Fibroblast of pulmonary artery (primary cell): ENCODE measurements at regions not wholly inside any gene's neighbourhood (a gene's known extent, or its start where the extent isn't known, plus 50 kb on each side); places are given as distances from the start of the nearest gene placed in this dataset.

Experiments used
- DNase-seq: peaks from one replicate; pipeline ENCODE4 v3.0.0-alpha.2; 2010; ENCODE audit warnings: low read depth
- H3K4me3 ChIP-seq: replicated peaks from 2 replicates; pipeline ENCODE4 v1.5.1; 2011; ENCODE audit warnings: low read depth, mild to moderate bottlenecking, control low read depth, low read length, moderate library complexity
- TF ChIP-seq, protein P1 (sequence below): IDR thresholded peaks from 2 replicates; pipeline ENCODE4 v1.5.1; 2011; ENCODE audit warnings: mild to moderate bottlenecking, control low read depth, low read length, inconsistent platforms; ENCODE audit errors: missing control alignments

GRCh38 chr5:135163964-135164363, 129.9 kb upstream of the PITX1 start:
- TF ChIP-seq, protein P1, sequence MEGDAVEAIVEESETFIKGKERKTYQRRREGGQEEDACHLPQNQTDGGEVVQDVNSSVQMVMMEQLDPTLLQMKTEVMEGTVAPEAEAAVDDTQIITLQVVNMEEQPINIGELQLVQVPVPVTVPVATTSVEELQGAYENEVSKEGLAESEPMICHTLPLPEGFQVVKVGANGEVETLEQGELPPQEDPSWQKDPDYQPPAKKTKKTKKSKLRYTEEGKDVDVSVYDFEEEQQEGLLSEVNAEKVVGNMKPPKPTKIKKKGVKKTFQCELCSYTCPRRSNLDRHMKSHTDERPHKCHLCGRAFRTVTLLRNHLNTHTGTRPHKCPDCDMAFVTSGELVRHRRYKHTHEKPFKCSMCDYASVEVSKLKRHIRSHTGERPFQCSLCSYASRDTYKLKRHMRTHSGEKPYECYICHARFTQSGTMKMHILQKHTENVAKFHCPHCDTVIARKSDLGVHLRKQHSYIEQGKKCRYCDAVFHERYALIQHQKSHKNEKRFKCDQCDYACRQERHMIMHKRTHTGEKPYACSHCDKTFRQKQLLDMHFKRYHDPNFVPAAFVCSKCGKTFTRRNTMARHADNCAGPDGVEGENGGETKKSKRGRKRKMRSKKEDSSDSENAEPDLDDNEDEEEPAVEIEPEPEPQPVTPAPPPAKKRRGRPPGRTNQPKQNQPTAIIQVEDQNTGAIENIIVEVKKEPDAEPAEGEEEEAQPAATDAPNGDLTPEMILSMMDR, result no peak

DNA sequence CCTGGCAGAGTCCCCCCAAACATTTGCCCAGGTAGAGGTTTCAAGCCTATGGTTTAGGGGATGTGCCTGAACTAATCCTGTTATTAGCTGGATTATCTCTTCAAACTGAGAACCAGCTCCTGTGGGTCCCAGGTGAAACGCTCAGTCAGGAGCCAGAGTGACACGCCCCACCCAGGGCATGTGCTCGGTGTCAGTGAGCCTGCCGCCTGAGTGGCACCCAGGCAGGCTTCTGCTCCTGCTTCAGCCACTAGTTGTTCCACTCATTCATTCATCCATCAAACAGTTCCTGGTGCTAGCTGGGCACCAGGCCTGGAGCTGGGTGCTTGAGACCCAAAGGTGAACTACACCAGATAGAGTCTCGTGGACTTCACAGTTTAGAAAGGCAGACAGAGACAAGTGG, 129.4 kb upstream of the PITX1 start:
- H3K4me3 ChIP-seq, result no peak overlapping the region
- DNase-seq, result no peak
- TF ChIP-seq, protein P1, result no peak

More at GRCh38 chr5:135163964-135164363, 129.9 kb upstream of the PITX1 start:
- DNase-seq, result no peak
- no peak overlapping the region for H3K4me3 ChIP-seq

DNA sequence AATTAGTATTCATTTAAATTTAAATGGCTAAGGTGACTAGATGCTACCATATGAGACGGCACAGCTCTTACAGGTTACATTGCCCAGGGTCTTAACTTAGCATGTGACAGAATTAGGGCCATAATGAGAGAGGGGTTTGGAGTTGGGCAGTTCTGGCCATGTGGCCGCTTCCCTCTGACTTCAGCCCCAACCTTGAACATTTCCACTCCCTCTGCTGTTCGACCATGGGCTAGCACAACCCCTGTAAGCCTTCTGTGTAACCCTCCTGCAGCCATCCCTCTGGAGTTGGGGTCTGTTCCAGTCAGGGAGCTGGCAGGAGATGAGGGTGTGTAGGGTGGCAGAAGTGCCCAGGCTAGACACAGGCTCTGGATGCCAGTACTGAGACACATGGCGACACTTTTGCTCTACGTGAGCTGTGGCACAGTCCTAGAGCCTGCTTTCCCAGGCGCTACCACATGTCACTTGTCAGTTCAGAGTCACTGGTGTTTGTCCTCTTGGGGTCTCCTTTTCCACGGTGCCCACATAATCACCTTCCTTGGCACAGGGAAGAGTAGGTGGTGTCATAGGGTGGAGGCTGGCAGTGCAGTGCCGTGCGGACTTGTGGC, 128.7 kb upstream of the PITX1 start:
- no peak for DNase-seq
- TF ChIP-seq, protein P1, result no peak
- no peak overlapping the region for H3K4me3 ChIP-seq

DNA sequence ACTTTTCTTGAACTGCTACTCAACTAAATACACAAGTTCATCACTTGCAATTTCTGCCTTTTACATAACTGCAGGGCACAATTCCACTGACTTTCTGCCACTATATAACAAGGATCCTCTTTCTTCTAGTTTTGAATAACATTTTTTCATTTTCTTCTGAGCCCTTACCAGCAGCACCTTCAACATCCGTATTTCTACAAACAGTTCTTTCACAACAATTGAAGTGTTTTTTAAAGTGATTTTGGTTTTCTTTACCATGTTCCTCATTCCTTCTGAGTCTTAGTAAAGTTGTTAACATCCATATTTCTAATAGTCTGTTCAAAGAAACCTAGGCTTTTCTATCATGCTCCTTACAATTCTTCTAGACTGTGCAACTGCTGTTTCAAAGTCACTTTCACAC, 127.2 kb upstream of the PITX1 start:
- no peak overlapping the region for H3K4me3 ChIP-seq
- TF ChIP-seq, protein P1, result no peak
- DNase-seq, result no peak

GRCh38 chr5:135160036-135160675, 126.1 kb upstream of the PITX1 start:
- TF ChIP-seq, protein P1, result no peak
- no peak overlapping the region for H3K4me3 ChIP-seq
- DNase-seq, result no peak

DNA sequence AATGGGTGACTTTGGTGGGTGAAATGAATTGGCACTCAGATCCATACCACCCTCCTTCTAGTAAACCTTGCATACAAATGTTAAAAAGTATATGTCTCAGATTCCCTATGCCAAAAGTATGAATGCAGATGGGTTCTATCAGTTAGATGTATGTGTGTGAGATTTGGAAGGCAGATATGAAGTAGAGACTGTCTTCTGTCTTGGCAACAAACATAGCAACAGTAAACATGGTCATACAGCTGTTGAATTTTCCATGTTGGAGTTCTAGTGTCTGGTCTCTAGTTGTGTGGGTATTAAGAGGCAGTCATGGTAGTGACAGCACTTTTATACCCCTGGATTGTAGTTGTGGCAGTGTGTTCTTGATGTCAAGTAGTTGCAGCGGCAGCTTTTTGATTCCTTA, 125.6 kb upstream of the PITX1 start:
- DNase-seq, result no peak
- no peak overlapping the region for H3K4me3 ChIP-seq
- TF ChIP-seq, protein P1, result no peak

- TF ChIP-seq, protein P1, result no peak
- no peak overlapping the region for H3K4me3 ChIP-seq
- DNase-seq, result no peak
Observed at GRCh38 chr5:135158982-135159381, 125.0 kb upstream of the PITX1 start.
